Fibroblast of lung (primary cell): ENCODE measurements at regions not wholly inside any gene's neighbourhood (a gene's known extent, or its start where the extent isn't known, plus 50 kb on each side); places are given as distances from the start of the nearest gene placed in this dataset.

ENCODE experiments used
- DNase-seq, 2 donors: peaks; one replicate each; pipeline versions ENCODE4 v3.0.0 to v3.0.0-alpha.2; 2010; ENCODE audit warnings: low read depth in 2 of 2
- H2AFZ ChIP-seq: 2 replicates; pipeline ENCODE4 v1.5.1; 2012; ENCODE audit warnings: low read length, control low read depth, inconsistent platforms
- H3K27ac ChIP-seq: 2 replicates; pipeline ENCODE4 v1.5.1; 2011; ENCODE audit warnings: low read length, control low read depth; ENCODE audit not compliant: insufficient read depth
- H3K27me3 ChIP-seq: 2 replicates; pipeline ENCODE4 v1.5.1; 2011; ENCODE audit warnings: mild to moderate bottlenecking, low read length; ENCODE audit not compliant: control insufficient read depth, insufficient read depth
- H3K36me3 ChIP-seq: 2 replicates; pipeline ENCODE4 v1.5.1; 2011; ENCODE audit warnings: low read length; ENCODE audit not compliant: control insufficient read depth, insufficient read depth
- H3K4me1 ChIP-seq: 2 replicates; pipeline ENCODE4 v1.5.1; 2011; ENCODE audit warnings: low read length; ENCODE audit not compliant: control insufficient read depth, insufficient read depth; ENCODE audit errors: extremely low read depth
- H3K4me2 ChIP-seq: 2 replicates; pipeline ENCODE4 v1.5.1; 2011; ENCODE audit warnings: low read length, control low read depth; ENCODE audit not compliant: insufficient read depth; ENCODE audit errors: extremely low read depth
- H3K4me3 ChIP-seq, 4 experiments: fragments of 200-600 bp in 1 of 4; sonication (generic) in 1 of 4; replicated peaks in 1 of 4; 2 replicates each; pipeline ENCODE4 v1.5.1; 2011 to 2016; ENCODE audit warnings: low read length in 4 of 4, low read depth in 3 of 4, mild to moderate bottlenecking in 3 of 4, control low read depth in 2 of 4, inconsistent platforms in 1 of 4, mixed read lengths in 1 of 4; ENCODE audit not compliant: insufficient read depth in 1 of 4; ENCODE audit errors: control extremely low read depth in 1 of 4
- H3K79me2 ChIP-seq: 2 replicates; pipeline ENCODE4 v1.5.1; 2012; ENCODE audit warnings: mild to moderate bottlenecking, low read length, inconsistent platforms; ENCODE audit not compliant: control insufficient read depth, insufficient read depth
- H3K9ac ChIP-seq: 2 replicates; pipeline ENCODE4 v1.5.1; 2011; ENCODE audit warnings: mild to moderate bottlenecking, low read length, control low read depth; ENCODE audit not compliant: insufficient read depth
- H3K9me3 ChIP-seq: 2 replicates; pipeline ENCODE4 v1.5.1; 2012; ENCODE audit warnings: low read depth, low read length; ENCODE audit not compliant: control insufficient read depth, insufficient read depth
- H4K20me1 ChIP-seq: 2 replicates; pipeline ENCODE4 v1.5.1; 2011; ENCODE audit warnings: low read length; ENCODE audit not compliant: control insufficient read depth, insufficient read depth; ENCODE audit errors: extremely low read depth
- CTCF ChIP-seq, 2 donors: IDR thresholded peaks in 1 of 2; conservative IDR thresholded peaks in 1 of 2; 1 replicate in 1 of 2; 2 replicates in 1 of 2; pipeline ENCODE4 v1.5.1; 2011 to 2012; ENCODE audit warnings: low read length in 2 of 2, control low read depth in 1 of 2, inconsistent platforms in 1 of 2, low read depth in 1 of 2, mild to moderate bottlenecking in 1 of 2
- EZH2 ChIP-seq: IDR thresholded peaks from 2 replicates; pipeline ENCODE4 v1.5.1; 2012; ENCODE audit warnings: low read length, control low read depth, mild to moderate bottlenecking; ENCODE audit errors: missing control alignments

DNA sequence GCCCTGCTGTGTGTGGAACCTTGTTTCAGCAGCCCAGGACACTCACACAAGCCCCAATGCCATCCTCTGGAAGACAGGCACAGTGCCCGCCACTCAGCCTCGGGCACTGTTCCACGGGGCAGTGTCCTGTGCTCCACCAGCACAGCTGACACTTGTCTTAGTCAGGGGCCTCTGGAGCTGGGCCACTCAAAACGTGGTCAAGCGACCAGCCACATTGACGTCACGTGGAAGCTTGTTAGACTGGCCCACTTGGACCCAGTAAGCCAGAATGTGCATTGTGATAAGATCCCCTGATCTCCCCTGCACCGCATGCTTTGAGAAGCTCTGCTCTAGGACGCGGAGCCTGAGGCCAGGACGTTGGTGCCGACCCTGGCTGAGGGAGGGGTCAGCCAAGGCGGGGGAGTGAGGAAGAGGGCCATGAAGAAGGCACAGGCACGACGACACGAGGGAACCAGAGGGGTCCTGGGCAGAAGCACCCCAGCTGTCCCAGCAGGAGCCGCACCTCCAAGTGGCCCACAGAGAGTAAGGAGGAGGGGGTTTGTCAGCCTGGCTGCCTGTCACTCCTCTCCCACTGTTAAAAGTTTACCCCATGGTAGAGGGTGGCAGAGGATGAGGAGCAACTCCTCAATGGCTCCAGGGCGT is 64.6 kb downstream of the LINC01488 start:
- Histone ChIP-seq H3K27ac (no peak overlapping the region), H3K9ac (no peak overlapping the region), H3K4me2 (no peak overlapping the region), H3K9me3 (no peaks in the 10 kb centered on the region), H3K4me3 (no peak overlapping the region), H2AFZ (no peak overlapping the region), H3K36me3 (no peaks in the 10 kb centered on the region), H4K20me1 (no peaks in the 10 kb centered on the region), H3K4me1 (no peaks in the 10 kb centered on the region), H3K27me3 (no peaks in the 10 kb centered on the region), H3K79me2 (no peaks in the 10 kb centered on the region)
- no peak for TF ChIP-seq CTCF (conservative IDR thresholded peaks at IDR 0.05 in 1 of 2, IDR thresholded peaks at IDR 0.05 in 1 of 2; ENCODE audit: low read depth in 1 of 2, low read length in 2 of 2)
- no peak for TF ChIP-seq EZH2
- no peak for DNase-seq

DNA sequence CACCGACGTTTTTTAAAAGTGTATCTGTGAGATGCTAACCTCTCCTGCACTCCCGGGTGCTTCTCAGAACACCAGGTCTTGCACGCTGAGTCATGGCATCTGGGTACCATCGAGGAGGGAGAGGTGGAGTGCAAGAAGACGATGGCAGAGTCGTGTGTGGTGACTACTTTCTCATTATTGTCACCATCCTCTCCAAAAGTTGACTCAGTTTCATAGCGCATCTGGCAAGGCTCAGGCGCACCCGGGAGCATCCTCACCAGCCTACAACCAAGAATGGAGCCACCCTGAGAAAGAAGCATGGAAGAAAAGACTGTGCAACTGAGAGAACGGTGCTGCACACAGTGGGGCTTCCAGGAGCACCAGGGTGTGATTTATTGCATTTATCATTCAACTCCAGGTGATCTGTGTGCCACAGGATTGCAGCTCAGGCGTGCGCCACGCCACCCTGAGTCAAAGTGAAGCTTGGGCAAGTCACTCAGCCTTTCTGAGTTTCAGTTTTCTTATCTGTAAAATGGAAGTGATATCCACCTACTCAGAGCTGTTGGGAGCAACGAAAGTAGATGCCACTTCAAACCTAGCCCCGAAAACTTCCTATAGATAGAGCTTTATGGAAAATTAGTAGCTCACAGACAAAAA is 65.4 kb downstream of the LINC01488 start:
- Histone ChIP-seq H3K36me3 (no peaks in the 10 kb centered on the region), H2AFZ (no peak overlapping the region), H3K4me2 (no peak overlapping the region), H3K79me2 (no peaks in the 10 kb centered on the region), H4K20me1 (no peaks in the 10 kb centered on the region), H3K4me1 (no peaks in the 10 kb centered on the region), H3K27me3 (no peaks in the 10 kb centered on the region), H3K9ac (no peak overlapping the region), H3K9me3 (no peaks in the 10 kb centered on the region), H3K4me3 (no peak overlapping the region), H3K27ac (no peak overlapping the region)
- no peak for DNase-seq
- no peak for TF ChIP-seq CTCF (conservative IDR thresholded peaks at IDR 0.05 in 1 of 2, IDR thresholded peaks at IDR 0.05 in 1 of 2; ENCODE audit: low read depth in 1 of 2, low read length in 2 of 2)

DNA sequence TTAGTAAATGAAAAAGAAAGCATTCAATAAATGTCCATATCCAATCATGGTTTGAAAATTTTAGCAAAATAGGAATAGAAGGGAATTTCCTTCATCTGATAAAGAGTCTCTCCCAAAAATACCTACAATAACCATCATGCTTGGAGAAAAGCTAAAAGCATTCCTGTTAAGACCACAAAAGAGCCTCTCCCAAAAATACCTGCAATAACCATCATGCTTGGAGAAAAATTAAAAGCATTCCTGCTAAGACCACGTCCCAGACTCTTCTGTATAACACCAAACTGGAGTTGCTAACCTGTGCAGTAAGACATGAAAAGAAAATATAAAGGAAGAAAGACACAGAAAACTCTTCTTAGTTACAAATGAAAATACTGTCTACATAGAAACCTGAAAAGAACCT is 69.4 kb downstream of the LINC01488 start:
- Histone ChIP-seq H3K36me3 (no peaks in the 10 kb centered on the region), H3K27ac (no peak overlapping the region), H3K27me3 (no peaks in the 10 kb centered on the region), H2AFZ (no peak overlapping the region), H4K20me1 (no peaks in the 10 kb centered on the region), H3K4me3 (no peak overlapping the region), H3K4me2 (no peak overlapping the region), H3K79me2 (no peaks in the 10 kb centered on the region), H3K9me3 (no peaks in the 10 kb centered on the region), H3K4me1 (no peaks in the 10 kb centered on the region), H3K9ac (no peak overlapping the region)
- no peak for DNase-seq
- TF ChIP-seq CTCF (conservative IDR thresholded peaks at IDR 0.05 in 1 of 2, IDR thresholded peaks at IDR 0.05 in 1 of 2; ENCODE audit: low read depth in 1 of 2, low read length in 2 of 2) (no peak), EZH2 (no peak)
